H9 (cell line): ENCODE measurements at regions not wholly inside any gene's neighbourhood (a gene's known extent, or its start where the extent isn't known, plus 50 kb on each side); places are given as distances from the start of the nearest gene placed in this dataset.

Source experiments
- DNase-seq: peaks from one replicate; pipeline ENCODE4 v3.0.0-alpha.2; 2017
- H2AFZ ChIP-seq: one replicate; pipeline ENCODE4 v1.6.1; 2013; ENCODE audit warnings: mild to moderate bottlenecking, low read length, control low read depth, moderate library complexity
- H2AK5ac ChIP-seq: 2 replicates; pipeline ENCODE4 v1.6.1; 2013; ENCODE audit warnings: low read length, control low read depth, mixed read lengths; ENCODE audit not compliant: insufficient read length
- H2BK120ac ChIP-seq: one replicate; pipeline ENCODE4 v1.6.1; 2013; ENCODE audit warnings: low read depth, mild to moderate bottlenecking, low read length, control low read depth, inconsistent platforms; ENCODE audit not compliant: poor library complexity, severe bottlenecking
- H2BK12ac ChIP-seq: 2 replicates; pipeline ENCODE4 v1.6.1; 2013; ENCODE audit warnings: low read length, control low read depth, mixed read lengths, low read depth; ENCODE audit not compliant: insufficient read length
- H2BK15ac ChIP-seq: 2 replicates; pipeline ENCODE4 v1.6.1; 2013; ENCODE audit warnings: low read depth, low read length, control low read depth
- H2BK20ac ChIP-seq: one replicate; pipeline ENCODE4 v1.6.1; 2013; ENCODE audit warnings: low read depth, mild to moderate bottlenecking, low read length, control low read depth, inconsistent platforms; ENCODE audit not compliant: poor library complexity, severe bottlenecking
- H2BK5ac ChIP-seq: 2 replicates; pipeline ENCODE4 v1.6.1; 2013; ENCODE audit warnings: low read length, control low read depth, mixed read lengths; ENCODE audit not compliant: insufficient read length
- H3K14ac ChIP-seq: 2 replicates; pipeline ENCODE4 v1.6.1; 2013; ENCODE audit warnings: low read length, control low read depth; ENCODE audit not compliant: insufficient read depth
- H3K18ac ChIP-seq: 2 replicates; pipeline ENCODE4 v1.6.1; 2013; ENCODE audit warnings: low read depth, mild to moderate bottlenecking, mixed read lengths, low read length, control low read depth; ENCODE audit not compliant: insufficient read length
- H3K23ac ChIP-seq: 2 replicates; pipeline ENCODE4 v1.6.1; 2013; ENCODE audit warnings: low read length, control low read depth, mixed read lengths, low read depth; ENCODE audit not compliant: insufficient read length
- H3K23me2 ChIP-seq: 2 replicates; pipeline ENCODE4 v1.6.1; 2013; ENCODE audit warnings: low read depth, mild to moderate bottlenecking, mixed read lengths, low read length, control low read depth; ENCODE audit not compliant: insufficient read length, poor library complexity, severe bottlenecking
- H3K27ac ChIP-seq: 2 replicates; pipeline ENCODE4 v1.5.1; 2013; ENCODE audit warnings: low read length, control low read depth, mixed read lengths, low read depth; ENCODE audit not compliant: insufficient read length
- H3K27me3 ChIP-seq: 2 replicates; pipeline ENCODE4 v1.6.1; 2013; ENCODE audit warnings: low read length, control low read depth, inconsistent platforms; ENCODE audit not compliant: insufficient read depth
- H3K4ac ChIP-seq: 2 replicates; pipeline ENCODE4 v1.6.1; 2013; ENCODE audit warnings: low read depth, mild to moderate bottlenecking, control low read depth, inconsistent platforms, low read length, moderate library complexity
- H3K4me1 ChIP-seq: 2 replicates; pipeline ENCODE4 v1.6.1; 2013; ENCODE audit warnings: low read length, control low read depth, inconsistent platforms; ENCODE audit not compliant: insufficient read depth
- H3K4me2 ChIP-seq: 2 replicates; pipeline ENCODE4 v1.6.1; 2013; ENCODE audit warnings: low read length, control low read depth, mixed read lengths; ENCODE audit not compliant: insufficient read length, insufficient read depth
- H3K56ac ChIP-seq: 2 replicates; pipeline ENCODE4 v1.6.1; 2013; ENCODE audit warnings: low read depth, mild to moderate bottlenecking, mixed read lengths, low read length, control low read depth; ENCODE audit not compliant: insufficient read length
- H3K79me1 ChIP-seq: 2 replicates; pipeline ENCODE4 v1.6.1; 2013; ENCODE audit warnings: low read depth, mild to moderate bottlenecking, moderate library complexity, low read length, control low read depth, inconsistent platforms; ENCODE audit not compliant: insufficient read depth, poor library complexity, severe bottlenecking
- H3K79me2 ChIP-seq: 2 replicates; pipeline ENCODE4 v1.6.1; 2013; ENCODE audit warnings: low read length, control low read depth, inconsistent platforms; ENCODE audit not compliant: insufficient read depth
- H3K9ac ChIP-seq: 2 replicates; pipeline ENCODE4 v1.6.1; 2013; ENCODE audit warnings: low read length, control low read depth, mixed read lengths; ENCODE audit not compliant: insufficient read length; ENCODE audit errors: extremely low read depth
- H3K9me3 ChIP-seq: one replicate; pipeline ENCODE4 v1.6.1; 2013; ENCODE audit warnings: low read depth, low read length, inconsistent platforms; ENCODE audit not compliant: control insufficient read depth
- H3T11ph ChIP-seq: one replicate; pipeline ENCODE4 v1.6.1; 2013; ENCODE audit warnings: mild to moderate bottlenecking, low read length, control low read depth, inconsistent platforms
- H4K20me1 ChIP-seq: one replicate; pipeline ENCODE4 v1.6.1; 2013; ENCODE audit not compliant: control insufficient read depth, insufficient read length, insufficient read depth
- H4K5ac ChIP-seq: 2 replicates; pipeline ENCODE4 v1.6.1; 2013; ENCODE audit warnings: low read depth, mild to moderate bottlenecking, mixed read lengths, low read length, control low read depth; ENCODE audit not compliant: insufficient read length
- H4K8ac ChIP-seq: replicated peaks from 2 replicates; pipeline ENCODE4 v1.6.1; 2013; ENCODE audit warnings: low read length, control low read depth, mixed read lengths, low read depth; ENCODE audit not compliant: insufficient read length
- H4K91ac ChIP-seq: 2 replicates; pipeline ENCODE4 v1.6.1; 2013; ENCODE audit warnings: low read depth, mild to moderate bottlenecking, moderate library complexity, mixed read lengths, low read length, control low read depth; ENCODE audit not compliant: insufficient read length
- H3K27ac Mint-ChIP-seq, 3 experiments: 2 replicates in 2 of 3; 3 replicates in 1 of 3; pipeline ENCODE4 v1.8.0; 2020 to 2021; ENCODE audit warnings: mixed read lengths in 3 of 3, mild to moderate bottlenecking in 1 of 3, moderate library complexity in 1 of 3
- H3K27me3 Mint-ChIP-seq: 2 replicates; pipeline ENCODE4 v1.8.0; 2021; ENCODE audit warnings: low read depth, mild to moderate bottlenecking, moderate library complexity, mixed read lengths
- H3K36me3 Mint-ChIP-seq, 3 experiments: 2 replicates in 2 of 3; 3 replicates in 1 of 3; pipeline ENCODE4 v1.8.0; 2020 to 2021; ENCODE audit warnings: low read depth in 3 of 3, mixed read lengths in 3 of 3; ENCODE audit not compliant: insufficient read depth in 1 of 3
- H3K4me1 Mint-ChIP-seq, 2 experiments: 2 replicates each; pipeline ENCODE4 v1.8.0; 2020; ENCODE audit warnings: mixed read lengths in 2 of 2
- H3K4me3 Mint-ChIP-seq, 2 experiments: 2 replicates in 1 of 2; 3 replicates in 1 of 2; pipeline ENCODE4 v1.8.0; 2020 to 2021; ENCODE audit warnings: mild to moderate bottlenecking in 2 of 2, mixed read lengths in 2 of 2, moderate library complexity in 1 of 2
- H3K9me3 Mint-ChIP-seq, 2 experiments: 2 replicates in 1 of 2; 3 replicates in 1 of 2; pipeline ENCODE4 v1.8.0; 2020; ENCODE audit warnings: mild to moderate bottlenecking in 2 of 2, mixed read lengths in 2 of 2, moderate library complexity in 1 of 2
- WGBS: extraction: QIAGEN DNeasy Blood & Tissue Kit; methylation state at CpG from one replicate; pipeline ENCODE4 v1.1.7; 2013; ENCODE audit warnings: missing lambda C conversion rate, low lambda C conversion rate, mixed read lengths; ENCODE audit not compliant: insufficient read length; ENCODE audit errors: extremely low coverage; 5-methylcytosine and 5-hydroxymethylcytosine counted together
- TF ChIP-seq, protein P1 (sequence below): fragments of 200-600 bp; sonication (generic); conservative IDR thresholded peaks from 3 replicates; pipeline ENCODE4 v1.8.0; 2021; ENCODE audit warnings: antibody characterized with exemption, mild to moderate bottlenecking

- no peak overlapping the region for H2BK120ac ChIP-seq
- H4K20me1 ChIP-seq = no peaks in the 10 kb centered on the region
- H3K4me1 ChIP-seq = no peaks in the 10 kb centered on the region
- H3K79me2 ChIP-seq = no peaks in the 10 kb centered on the region
- no peak overlapping the region for H2BK15ac ChIP-seq
- Mint-ChIP-seq H3K4me1 (peaks cover 2 to 3% of the 10 kb centered on the region in 2 experiments), H3K36me3 (no peaks in the 10 kb centered on the region), H3K9me3 (no peaks in the 10 kb centered on the region), H3K27ac (0 out of 7 replicates have a peak overlapping the region, but pooled peaks of 1 of the 3 experiments have one; percentile 27), H3K4me3 (no peak overlapping the region), H3K27me3 (no peaks in the 10 kb centered on the region)
- H4K5ac ChIP-seq = no peak overlapping the region
- no peak overlapping the region for H2BK5ac ChIP-seq
- no peak overlapping the region for H3K9ac ChIP-seq
- H3K4ac ChIP-seq = no peak overlapping the region
- no peaks in the 10 kb centered on the region for H3K79me1 ChIP-seq
- H3K27ac ChIP-seq = no peak overlapping the region
- H3T11ph ChIP-seq = no peak overlapping the region
- no peak overlapping the region for H2BK20ac ChIP-seq
- TF ChIP-seq, protein P1, sequence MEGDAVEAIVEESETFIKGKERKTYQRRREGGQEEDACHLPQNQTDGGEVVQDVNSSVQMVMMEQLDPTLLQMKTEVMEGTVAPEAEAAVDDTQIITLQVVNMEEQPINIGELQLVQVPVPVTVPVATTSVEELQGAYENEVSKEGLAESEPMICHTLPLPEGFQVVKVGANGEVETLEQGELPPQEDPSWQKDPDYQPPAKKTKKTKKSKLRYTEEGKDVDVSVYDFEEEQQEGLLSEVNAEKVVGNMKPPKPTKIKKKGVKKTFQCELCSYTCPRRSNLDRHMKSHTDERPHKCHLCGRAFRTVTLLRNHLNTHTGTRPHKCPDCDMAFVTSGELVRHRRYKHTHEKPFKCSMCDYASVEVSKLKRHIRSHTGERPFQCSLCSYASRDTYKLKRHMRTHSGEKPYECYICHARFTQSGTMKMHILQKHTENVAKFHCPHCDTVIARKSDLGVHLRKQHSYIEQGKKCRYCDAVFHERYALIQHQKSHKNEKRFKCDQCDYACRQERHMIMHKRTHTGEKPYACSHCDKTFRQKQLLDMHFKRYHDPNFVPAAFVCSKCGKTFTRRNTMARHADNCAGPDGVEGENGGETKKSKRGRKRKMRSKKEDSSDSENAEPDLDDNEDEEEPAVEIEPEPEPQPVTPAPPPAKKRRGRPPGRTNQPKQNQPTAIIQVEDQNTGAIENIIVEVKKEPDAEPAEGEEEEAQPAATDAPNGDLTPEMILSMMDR = no peak
- no peak overlapping the region for H2AFZ ChIP-seq
- no peak overlapping the region for H2AK5ac ChIP-seq
- H4K8ac ChIP-seq = no peak overlapping the region
- no peak for DNase-seq
- H3K56ac ChIP-seq = no peak overlapping the region
- no peak overlapping the region for H3K18ac ChIP-seq
- H3K14ac ChIP-seq = no peak overlapping the region
- WGBS = no CpG with 5 or more reads among the region's 6 CpGs
- no peak overlapping the region for H3K23ac ChIP-seq
- no peaks in the 10 kb centered on the region for H3K23me2 ChIP-seq
- no peak overlapping the region for H3K4me2 ChIP-seq
- no peaks in the 10 kb centered on the region for H3K9me3 ChIP-seq
- no peaks in the 10 kb centered on the region for H3K27me3 ChIP-seq
- no peak overlapping the region for H4K91ac ChIP-seq
- H2BK12ac ChIP-seq = no peak overlapping the region
These were observed 107.3 kb upstream of the PTPRG start for GRCh38 chr3:61454006-61454585.
